ENCODE measurements at regions not wholly inside any gene's neighbourhood (a gene's known extent, or its start where the extent isn't known, plus 50 kb on each side); places are given as distances from the start of the nearest gene placed in this dataset.

DNA sequence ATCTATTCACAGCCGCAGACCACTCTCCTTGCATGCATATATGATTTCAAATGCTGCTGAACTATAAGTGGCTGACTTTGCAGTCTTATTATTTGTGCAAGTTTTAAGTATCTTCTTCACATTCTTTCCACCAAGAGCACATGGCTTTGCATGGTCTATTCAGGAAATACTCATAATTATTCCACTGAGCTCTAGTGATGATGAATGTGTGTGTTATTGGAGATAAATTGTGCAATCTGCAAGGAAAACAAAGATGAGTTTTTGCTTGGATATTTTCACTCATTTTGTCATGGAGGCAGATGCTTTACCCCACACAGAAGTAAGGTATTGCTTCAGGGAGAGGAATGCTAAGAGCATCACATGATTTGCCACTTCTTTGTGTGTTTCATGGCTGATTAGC lies 764.6 kb downstream of the TBC1D32 start:
- TF ChIP-seq POLR2A (IDR thresholded peaks at IDR 0.05) = no peak
- TF ChIP-seq, protein P1, sequence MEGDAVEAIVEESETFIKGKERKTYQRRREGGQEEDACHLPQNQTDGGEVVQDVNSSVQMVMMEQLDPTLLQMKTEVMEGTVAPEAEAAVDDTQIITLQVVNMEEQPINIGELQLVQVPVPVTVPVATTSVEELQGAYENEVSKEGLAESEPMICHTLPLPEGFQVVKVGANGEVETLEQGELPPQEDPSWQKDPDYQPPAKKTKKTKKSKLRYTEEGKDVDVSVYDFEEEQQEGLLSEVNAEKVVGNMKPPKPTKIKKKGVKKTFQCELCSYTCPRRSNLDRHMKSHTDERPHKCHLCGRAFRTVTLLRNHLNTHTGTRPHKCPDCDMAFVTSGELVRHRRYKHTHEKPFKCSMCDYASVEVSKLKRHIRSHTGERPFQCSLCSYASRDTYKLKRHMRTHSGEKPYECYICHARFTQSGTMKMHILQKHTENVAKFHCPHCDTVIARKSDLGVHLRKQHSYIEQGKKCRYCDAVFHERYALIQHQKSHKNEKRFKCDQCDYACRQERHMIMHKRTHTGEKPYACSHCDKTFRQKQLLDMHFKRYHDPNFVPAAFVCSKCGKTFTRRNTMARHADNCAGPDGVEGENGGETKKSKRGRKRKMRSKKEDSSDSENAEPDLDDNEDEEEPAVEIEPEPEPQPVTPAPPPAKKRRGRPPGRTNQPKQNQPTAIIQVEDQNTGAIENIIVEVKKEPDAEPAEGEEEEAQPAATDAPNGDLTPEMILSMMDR (IDR thresholded peaks at IDR 0.05) = no peak

Measured in Peyer's patch (tissue), 4 donors.